ENCODE measurements at regions not wholly inside any gene's neighbourhood (a gene's known extent, or its start where the extent isn't known, plus 50 kb on each side); places are given as distances from the start of the nearest gene placed in this dataset.

- no peak for DNase-seq (ENCODE audit: low read depth)
These were observed 503.8 kb upstream of the CCDC179 start for GRCh38 chr11:23364076-23364475.

GRCh38 chr11:23370580-23371275, 510.5 kb upstream of the CCDC179 start:
- no peak for DNase-seq (ENCODE audit: low read depth)

- DNase-seq (ENCODE audit: low read depth), result no peak
These were observed 517.6 kb upstream of the CCDC179 start for GRCh38 chr11:23377909-23378308.

GRCh38 chr11:23391031-23391430, 530.8 kb upstream of the CCDC179 start:
- no peak for DNase-seq (ENCODE audit: low read depth)

GRCh38 chr11:23398052-23398451, 537.8 kb upstream of the CCDC179 start:
- DNase-seq (ENCODE audit: low read depth), result no peak

- no peak for DNase-seq (ENCODE audit: low read depth)
These were observed 539.7 kb upstream of the CCDC179 start for GRCh38 chr11:23399995-23400394.

GRCh38 chr11:23403210-23404185, 543.2 kb upstream of the CCDC179 start:
- DNase-seq (ENCODE audit: low read depth), result no peak

- no peak for DNase-seq (ENCODE audit: low read depth)
These were observed 544.2 kb upstream of the CCDC179 start for GRCh38 chr11:23404225-23405160.

- no peak for DNase-seq (ENCODE audit: low read depth)
These were observed 545.2 kb upstream of the CCDC179 start for GRCh38 chr11:23405350-23405937.

GRCh38 chr11:23406131-23406819, 546.0 kb upstream of the CCDC179 start:
- DNase-seq (ENCODE audit: low read depth), result no peak

GRCh38 chr11:23413057-23413456, 552.8 kb upstream of the CCDC179 start:
- no peak for DNase-seq (ENCODE audit: low read depth)

- DNase-seq (ENCODE audit: low read depth), result no peak
These were observed 562.8 kb upstream of the CCDC179 start for GRCh38 chr11:23423104-23423503.

GRCh38 chr11:23423656-23424055, 563.4 kb upstream of the CCDC179 start:
- no peak for DNase-seq (ENCODE audit: low read depth)

- DNase-seq (ENCODE audit: low read depth), result no peak
These were observed 565.1 kb upstream of the CCDC179 start for GRCh38 chr11:23425381-23425780.

- no peak for DNase-seq (ENCODE audit: low read depth)
These were observed 569.3 kb upstream of the CCDC179 start for GRCh38 chr11:23429569-23429968.

- DNase-seq (ENCODE audit: low read depth), result no peak
These were observed 593.2 kb upstream of the CCDC179 start for GRCh38 chr11:23453522-23453921.

- DNase-seq (ENCODE audit: low read depth), result no peak
These were observed 595.1 kb upstream of the CCDC179 start for GRCh38 chr11:23455321-23455891.

GRCh38 chr11:23457641-23458040, 597.4 kb upstream of the CCDC179 start:
- DNase-seq (ENCODE audit: low read depth), result no peak

- no peak for DNase-seq (ENCODE audit: low read depth)
These were observed 611.6 kb upstream of the CCDC179 start for GRCh38 chr11:23471878-23472277.

- DNase-seq (ENCODE audit: low read depth), result no peak
These were observed 613.5 kb upstream of the CCDC179 start for GRCh38 chr11:23473782-23474181.

GRCh38 chr11:23480736-23481135, 620.5 kb upstream of the CCDC179 start:
- no peak for DNase-seq (ENCODE audit: low read depth)

Data from CMK (cell line).